Coronary artery (tissue), 2 donors: ENCODE measurements at regions not wholly inside any gene's neighbourhood (a gene's known extent, or its start where the extent isn't known, plus 50 kb on each side); places are given as distances from the start of the nearest gene placed in this dataset.

Experiments
- DNase-seq: peaks from one replicate; pipeline ENCODE4 v3.0.0-alpha.2; 2017; ENCODE audit warnings: low spot score
- H3K27ac ChIP-seq, 2 donors: fragments of 200-600 bp; sonication (generic); one replicate each; pipeline ENCODE4 v1.5.1; 2016 to 2019
- H3K4me3 ChIP-seq: fragments of 200-600 bp; sonication (generic); 2 replicates; pipeline ENCODE4 v1.5.1; 2016; ENCODE audit warnings: mild to moderate bottlenecking, moderate library complexity
- CTCF ChIP-seq: fragments of 200-600 bp; sonication (generic); IDR thresholded peaks from one replicate; pipeline ENCODE4 v1.5.1; 2019; ENCODE audit warnings: antibody characterized with exemption

DNA sequence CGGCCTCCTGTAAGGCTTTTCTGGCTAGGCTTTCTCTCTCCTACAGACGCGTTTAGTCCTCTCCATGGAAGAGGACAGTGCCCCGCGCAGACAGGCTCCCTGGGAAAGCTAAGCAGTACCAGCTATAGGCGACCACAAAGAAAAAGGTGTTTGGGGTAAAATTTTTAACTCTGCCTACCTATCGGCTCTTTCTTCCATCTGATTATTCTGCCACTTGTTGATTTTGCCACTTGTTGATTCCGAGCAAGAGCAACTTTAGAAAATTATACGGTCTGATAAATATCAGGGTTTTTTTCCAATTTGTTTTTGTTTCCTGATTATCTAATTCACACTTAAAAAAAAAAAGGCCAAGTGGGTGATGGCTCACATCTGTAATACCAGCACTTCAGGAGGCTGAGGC lies 1600.5 kb upstream of the TENM3 start:
- no peak overlapping the region for H3K27ac ChIP-seq
- no peak overlapping the region for H3K4me3 ChIP-seq
- TF ChIP-seq CTCF = no peak
- no peak for DNase-seq

DNA sequence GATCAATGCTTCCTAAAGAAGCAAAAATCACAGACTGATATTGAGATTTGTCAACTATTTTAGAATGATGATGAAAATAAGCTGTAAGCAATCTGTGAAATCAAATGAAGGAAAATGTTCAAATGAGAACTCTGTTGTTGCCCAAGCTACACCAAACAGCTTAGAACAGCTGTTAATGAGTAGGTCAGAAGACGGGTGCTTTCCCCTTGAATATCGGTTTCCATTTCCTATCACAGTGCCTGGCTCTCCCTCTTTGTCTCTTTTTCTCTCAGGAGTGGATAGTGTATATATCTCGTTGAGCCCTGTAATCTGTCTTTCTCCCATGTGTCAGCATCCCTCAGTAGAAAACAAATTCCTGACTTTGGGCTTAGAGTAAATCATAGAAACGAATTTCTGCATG lies 1592.9 kb upstream of the TENM3 start:
- Histone ChIP-seq H3K27ac (no peak overlapping the region), H3K4me3 (no peak overlapping the region)
- no peak for TF ChIP-seq CTCF
- DNase-seq = no peak

DNA sequence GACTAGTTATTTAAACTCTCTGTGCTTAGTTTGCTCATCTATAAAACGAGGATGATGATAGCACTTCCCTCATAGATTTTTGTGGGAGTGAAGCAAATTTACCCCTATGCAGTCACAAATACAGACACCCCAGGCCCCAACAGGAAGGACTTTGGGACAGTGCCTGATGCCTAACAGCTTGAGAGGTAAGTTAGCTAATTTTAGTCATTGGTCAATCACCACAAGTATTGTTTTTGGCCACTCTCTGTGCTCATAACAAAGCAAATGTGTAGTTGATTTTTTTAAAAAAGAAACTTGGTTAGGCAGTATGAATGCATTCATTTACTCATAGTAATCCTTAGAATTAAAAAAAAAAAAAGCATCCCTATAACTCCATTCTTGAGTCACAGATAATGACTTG lies 1590.7 kb upstream of the TENM3 start:
- Histone ChIP-seq H3K4me3 (no peak overlapping the region), H3K27ac (no peak overlapping the region)
- TF ChIP-seq CTCF = no peak
- DNase-seq = no peak

GRCh38 chr4:180655886-180656285 lies 1587.3 kb upstream of the TENM3 start:
- Histone ChIP-seq H3K4me3 (no peak overlapping the region), H3K27ac (no peak overlapping the region)
- TF ChIP-seq CTCF = no peak
- no peak for DNase-seq

DNA sequence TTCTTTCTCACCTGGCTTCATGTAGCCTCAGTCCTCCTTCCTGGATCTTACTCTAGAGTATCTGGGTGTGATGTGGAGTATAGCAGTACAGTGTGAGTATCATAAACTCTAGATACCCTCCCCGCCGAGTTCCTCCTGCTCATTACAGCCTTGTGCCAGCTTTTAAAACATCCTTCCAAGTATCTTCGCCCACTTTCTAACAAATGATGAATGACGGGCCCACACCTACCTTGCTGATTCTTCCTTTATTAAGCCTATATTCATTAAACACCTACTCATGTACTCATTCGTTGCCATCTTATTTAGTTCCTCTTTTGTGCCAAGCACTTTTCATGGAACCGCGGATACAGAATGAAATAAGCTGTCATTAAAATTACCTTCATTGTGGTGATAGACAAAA lies 1585.3 kb upstream of the TENM3 start:
- Histone ChIP-seq H3K27ac (no peak overlapping the region), H3K4me3 (no peak overlapping the region)
- DNase-seq = no peak
- no peak for TF ChIP-seq CTCF

GRCh38 chr4:180664766-180665368 lies 1578.3 kb upstream of the TENM3 start:
- DNase-seq = no peak
- Histone ChIP-seq H3K27ac (no peak overlapping the region), H3K4me3 (no peak overlapping the region)
- peak; percentile 59 for TF ChIP-seq CTCF

DNA sequence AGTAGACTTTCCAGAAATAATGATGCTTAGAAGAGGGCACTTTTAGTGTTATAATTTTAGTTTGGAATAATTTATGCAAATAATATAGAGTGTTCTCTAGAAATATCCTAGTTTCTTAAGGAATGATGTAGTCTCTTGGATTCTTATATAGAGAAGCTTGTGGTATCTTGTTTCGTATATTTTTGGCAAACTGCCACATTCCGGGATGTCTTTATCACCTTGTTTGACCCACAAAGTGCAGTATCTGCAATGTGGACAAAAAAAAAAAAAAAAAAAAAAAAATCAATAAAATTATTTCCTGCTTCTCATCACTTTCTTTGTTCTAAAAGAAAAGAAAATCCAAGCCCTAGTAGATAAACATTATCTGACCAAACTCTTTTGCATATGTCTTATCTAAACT lies 1577.7 kb upstream of the TENM3 start:
- no peak for TF ChIP-seq CTCF

More for the DNA sequence above, 1577.7 kb upstream of the TENM3 start:
- no peak for DNase-seq
- Histone ChIP-seq H3K4me3 (no peak overlapping the region), H3K27ac (no peak overlapping the region)
